Left kidney (tissue), 1 donor: ENCODE measurements at regions not wholly inside any gene's neighbourhood (a gene's known extent, or its start where the extent isn't known, plus 50 kb on each side); places are given as distances from the start of the nearest gene placed in this dataset.
A peak's percentile ranks its signal among the peaks of the same experiment; 100 is the strongest.

Experiments
- DNase-seq: peaks from one replicate; pipeline ENCODE4 v3.0.0-alpha.2; 2013

DNA sequence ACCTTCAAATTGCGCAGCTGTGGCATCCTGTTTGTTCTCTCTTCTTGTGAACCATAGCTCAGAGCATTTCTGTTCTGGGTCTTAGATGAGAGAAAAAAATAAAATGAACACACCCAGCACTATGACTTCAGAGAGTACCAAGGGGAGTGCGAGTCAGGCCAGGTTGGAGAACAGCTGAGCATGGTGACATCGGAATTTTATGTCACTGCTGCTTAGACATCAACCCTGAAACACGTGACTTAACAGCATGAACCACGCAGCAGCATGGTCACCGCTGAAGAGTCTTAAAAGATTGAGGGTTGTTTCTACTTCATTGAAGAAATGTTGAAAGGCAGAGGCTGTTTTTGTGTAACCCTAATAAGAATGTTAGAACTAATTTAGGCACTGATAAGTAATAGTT is 288.8 kb upstream of the SOX11 start:
- DNase-seq, result no peak

DNA sequence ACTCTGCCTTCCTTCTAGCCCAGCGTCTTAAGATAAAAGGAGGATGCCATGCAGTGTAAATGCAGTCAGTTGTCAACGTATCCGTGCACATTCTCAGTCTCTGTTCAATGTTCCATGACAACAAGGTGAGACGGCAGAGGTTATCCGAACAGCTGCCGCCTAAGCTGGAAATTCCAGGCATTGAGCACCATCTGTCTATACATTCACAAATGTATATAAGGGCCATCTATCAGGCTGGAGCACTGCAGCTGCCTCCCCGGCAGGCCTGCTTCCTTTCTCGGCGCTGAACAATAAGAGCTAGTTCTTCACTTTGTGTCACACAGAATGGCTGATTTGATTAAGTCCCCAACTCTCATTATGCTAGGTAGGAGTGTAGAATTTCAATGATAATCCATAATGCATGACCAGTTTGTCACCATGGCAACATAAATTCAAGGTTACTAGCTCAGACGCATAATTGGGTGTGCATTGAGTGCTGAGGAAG is 282.2 kb upstream of the SOX11 start:
- DNase-seq, result no peak

DNA sequence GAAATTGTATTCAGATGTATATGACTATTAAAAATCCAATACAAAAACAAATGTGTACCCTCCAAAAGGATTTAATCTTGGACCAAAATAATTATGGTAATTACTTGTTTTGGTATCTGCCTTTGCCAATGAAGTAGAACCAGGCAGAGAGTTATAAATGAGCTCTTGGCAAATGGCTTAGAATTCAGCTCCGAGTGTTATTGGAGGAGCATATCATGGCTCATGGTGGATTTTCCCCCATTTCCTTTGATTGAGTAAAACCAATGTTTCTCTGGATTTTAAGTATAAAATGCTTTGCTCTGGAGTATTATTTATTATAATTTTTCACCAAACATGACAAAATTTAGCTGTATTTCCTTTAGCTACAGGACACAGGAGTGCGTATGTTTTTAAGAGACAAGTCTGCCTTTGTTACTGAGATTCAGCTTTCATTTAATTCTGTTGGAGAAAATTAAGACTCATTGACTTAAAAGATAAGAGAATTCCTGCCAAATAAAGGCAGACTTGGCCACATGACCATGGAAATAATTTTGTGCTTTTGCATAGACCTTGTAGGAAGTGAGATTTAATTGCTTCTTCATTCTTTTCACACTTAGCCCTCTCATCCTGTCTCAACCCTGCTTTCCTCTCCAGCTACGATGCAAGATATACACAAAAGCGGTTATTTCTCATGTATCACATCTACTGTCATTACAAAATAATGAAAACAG is 281.0 kb upstream of the SOX11 start:
- DNase-seq, result no peak

DNA sequence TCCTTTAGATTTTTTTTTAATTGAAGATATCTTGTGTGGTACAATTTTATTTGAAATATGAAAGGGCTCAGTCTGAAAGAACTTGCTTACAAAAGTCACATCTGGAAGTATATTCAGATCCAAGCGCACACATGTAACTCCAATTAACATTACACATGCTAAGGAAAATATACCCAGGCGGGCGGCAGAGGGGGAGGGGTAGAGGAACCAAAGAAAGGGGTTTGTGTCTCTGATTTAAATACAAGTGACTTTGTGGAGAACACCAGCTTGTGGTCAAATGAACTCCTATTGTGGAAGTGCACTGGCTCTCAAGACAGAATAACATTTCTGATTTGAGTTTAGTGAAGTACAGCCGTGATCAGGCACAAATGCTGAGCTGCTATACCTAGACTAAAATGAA is 280.2 kb upstream of the SOX11 start:
- DNase-seq, result no peak

DNA sequence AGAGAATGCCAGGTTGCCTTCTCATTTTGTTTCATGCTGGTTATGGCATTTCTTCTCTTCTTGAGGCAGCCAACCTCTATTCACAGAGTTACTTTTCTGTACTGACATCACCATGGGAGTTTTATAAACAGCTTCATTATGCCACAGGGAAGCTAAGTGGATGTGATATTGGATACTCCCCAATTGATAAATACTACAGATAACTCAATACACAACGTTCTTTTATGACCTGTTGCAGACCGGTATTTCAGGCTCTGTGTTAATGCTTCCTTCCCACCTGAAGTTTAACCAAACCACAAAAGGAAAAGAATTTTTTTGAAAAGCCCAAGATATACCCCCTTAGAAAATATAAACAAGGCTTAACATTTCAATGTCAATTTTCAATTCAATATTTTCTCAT is 258.3 kb upstream of the SOX11 start:
- DNase-seq, result no peak

DNA sequence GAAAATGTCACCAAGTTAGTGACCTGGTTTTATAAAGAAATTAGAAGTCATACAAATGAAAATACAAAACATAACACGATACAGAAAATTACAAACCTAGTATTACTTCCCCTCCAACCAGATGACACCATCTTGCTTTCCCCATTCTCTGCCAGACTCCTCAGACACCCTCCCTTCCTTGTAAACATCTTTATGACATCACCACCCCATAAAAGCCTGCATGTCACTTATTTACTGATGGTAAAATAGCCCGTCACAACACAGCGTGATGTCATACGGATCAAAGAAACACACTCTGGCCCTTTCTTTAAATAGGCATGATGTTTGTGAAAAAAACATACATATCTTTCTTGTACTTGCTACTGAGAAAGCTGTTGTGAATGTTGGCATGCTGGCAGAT is 254.8 kb upstream of the SOX11 start:
- no peak for DNase-seq

DNA sequence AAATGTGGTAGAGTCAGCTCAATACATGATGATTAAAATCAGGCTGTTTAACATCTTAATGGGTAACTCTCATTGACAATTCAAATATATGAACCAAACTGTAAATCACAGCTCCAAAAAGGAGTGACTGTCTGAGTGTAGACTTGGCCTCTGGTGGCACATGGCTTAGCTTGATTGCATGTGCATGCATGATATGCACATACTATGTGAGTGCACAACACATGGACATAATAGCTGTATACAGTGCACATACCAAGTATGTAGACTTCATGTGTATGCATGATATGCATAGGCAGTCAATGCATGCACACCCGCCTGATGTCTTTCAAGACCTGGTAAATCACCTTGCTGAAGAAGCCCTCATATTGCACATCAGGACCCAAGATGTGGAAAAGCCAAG is 252.0 kb upstream of the SOX11 start:
- DNase-seq, result no peak

DNA sequence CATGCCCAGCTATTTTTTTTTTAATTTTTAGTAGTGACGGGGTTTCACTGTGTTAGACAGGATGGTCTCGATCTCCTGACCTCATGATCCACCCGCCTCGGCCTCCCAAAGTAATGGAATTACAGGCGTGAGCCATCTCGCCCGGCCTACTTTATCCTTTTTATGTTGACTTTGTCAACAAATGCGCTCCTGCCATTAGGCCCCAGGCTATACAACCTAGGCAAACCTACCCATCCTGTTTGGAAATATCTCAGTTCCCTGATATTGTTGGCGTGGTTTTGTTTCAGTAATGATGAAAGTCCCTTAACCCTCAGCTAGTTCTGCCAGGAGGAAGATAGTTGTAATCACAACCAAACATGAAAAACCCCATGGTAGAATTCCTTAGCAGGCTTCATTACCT is 249.4 kb upstream of the SOX11 start:
- DNase-seq, result no peak

DNA sequence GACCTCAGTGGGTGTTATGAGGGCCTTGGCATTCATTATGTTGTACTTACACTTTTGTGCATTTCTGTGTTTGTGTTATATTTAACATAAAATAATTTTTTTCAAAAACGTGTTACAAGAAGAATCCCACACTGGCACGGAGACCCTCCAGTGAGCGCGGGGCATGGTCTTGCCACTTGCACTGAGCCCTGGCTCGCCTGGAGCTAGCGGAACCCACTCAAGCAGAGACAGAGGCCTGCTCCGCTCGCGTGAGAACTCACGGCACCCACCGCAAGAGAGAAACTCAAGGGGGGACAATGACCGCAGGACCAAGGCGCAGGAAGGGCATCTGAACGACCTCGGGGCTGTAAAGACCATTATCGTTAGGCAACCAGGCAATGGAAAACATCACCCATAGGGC is 248.0 kb upstream of the SOX11 start:
- DNase-seq, result no peak

DNA sequence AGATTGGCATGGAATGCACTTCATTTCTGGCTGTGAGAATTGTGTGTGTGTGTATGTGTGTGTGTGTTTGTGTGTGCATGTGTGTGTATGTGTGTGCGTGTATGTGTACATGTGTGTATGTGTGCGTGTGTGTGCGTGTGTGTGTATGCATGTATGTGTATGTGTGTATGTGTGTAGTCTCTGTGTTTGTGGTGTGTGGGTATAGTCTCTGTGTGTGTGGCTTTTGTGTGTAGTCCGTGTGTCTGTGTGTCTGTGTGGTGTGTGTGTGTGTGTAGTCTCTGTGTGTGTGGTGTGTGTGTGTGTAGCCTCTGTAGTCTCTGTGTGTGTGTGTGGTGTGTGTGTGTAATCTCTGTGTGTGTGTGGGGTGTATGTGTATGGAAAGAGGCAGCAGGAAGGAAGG is 247.3 kb upstream of the SOX11 start:
- no peak for DNase-seq

DNA sequence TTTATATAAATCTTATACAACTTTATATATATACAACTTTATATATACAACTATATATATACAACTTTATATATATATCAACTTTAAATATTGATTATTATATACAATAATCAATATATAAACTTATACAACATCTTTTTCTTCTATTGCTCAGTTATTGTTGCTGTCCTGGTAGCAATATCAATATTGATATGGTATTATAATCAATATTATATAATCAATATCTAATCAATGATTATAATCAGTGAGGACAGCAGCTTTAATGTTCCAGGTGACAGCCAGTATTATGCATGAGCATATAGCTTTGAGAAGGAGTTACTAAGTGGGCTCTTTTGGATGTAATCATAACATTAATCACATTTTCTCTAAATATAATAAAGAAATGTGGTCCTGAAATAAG is 242.3 kb upstream of the SOX11 start:
- no peak for DNase-seq

DNA sequence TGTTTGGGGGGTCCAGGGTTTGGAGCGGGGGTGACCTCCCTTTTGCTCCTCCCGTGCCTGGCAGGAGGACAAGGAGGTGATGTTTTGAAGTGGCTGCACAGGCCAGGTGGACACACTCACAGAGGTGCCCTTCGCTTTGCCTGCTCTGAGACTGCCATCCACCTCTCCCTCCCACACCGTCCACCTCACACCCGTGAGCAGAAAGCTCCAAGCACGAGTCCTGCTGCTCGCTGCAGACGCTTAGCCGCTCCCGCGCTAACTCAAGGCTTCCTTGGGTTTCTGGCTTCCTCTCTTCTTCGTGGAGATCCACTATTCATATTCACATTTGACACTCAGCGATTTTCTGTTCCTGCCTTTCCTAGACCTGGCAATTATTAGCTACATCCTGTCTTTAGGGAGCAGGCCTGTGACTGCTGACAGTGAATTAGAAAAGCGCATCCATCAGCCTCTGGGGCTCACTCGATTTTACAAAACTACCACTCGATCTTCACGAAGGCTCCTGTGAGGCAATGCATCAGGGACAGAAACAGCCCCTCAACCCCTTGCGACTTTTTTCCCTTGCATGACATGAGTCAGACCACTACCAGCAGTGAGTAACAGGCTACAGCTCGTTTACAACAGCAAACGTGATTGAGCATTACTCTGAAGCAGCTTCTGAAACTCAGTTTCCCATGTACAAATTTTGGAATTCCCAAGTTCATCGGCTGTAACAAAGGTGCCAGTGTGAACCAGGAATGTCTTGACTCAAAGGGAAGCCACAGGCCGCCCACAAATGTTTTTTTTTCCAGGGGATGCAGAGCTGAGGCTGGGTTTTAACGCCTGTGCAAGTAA is 238.7 kb upstream of the SOX11 start:
- DNase-seq, result peak; percentile 21

DNA sequence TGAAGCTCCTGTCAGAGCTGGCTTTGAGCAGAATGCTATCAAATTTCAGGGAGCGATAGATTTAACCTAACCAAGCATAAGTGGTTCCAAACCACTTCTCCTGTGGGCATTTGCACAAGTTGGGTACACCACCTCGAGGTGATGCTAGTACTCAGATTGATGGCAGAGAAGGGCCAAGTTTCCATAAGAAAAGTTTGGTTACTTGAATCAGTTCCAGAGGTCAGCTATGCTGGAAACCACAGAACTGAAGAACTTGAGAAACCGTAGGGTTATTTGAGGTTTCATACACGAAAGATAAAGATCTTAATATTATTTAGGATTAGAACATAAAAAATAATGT is 238.2 kb upstream of the SOX11 start:
- peak; percentile 17 for DNase-seq

DNA sequence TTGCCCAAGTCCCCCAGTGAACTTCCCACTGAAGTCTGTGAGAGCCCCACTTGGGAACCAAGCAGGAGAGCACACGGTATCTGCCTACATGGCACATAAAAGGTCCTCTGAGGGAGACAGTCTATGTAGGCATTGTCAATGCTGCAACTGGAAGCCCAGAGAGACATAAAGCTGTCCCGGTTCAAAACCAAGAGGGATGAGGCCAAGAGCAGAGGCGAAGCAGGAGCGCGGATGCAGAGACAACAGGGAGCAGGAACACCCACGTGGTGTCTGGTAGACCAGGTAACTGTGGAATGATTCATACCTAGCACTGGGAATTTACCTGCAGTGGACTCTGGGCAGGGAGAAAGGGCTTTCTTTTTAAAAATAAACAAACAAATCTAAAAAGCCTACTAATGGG is 233.1 kb upstream of the SOX11 start:
- DNase-seq, result no peak

DNA sequence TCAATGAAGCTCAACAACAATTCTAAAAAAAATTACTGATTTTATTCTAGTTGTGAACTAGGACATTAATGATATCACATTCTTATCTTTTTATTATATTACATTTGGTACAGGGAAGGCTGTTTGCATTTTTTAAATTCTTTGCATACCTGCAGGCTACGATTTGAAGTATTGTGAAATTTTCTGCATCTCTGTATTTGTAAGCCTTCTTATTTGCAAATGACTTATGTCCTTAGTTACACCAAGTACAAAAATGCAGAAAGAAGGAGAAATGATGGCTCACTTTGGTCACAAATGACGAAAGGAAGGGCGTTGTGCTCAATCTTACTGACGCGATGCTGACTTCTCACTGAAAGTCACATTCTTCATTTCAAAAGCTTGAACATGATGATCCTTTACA is 227.5 kb upstream of the SOX11 start:
- DNase-seq, result no peak

DNA sequence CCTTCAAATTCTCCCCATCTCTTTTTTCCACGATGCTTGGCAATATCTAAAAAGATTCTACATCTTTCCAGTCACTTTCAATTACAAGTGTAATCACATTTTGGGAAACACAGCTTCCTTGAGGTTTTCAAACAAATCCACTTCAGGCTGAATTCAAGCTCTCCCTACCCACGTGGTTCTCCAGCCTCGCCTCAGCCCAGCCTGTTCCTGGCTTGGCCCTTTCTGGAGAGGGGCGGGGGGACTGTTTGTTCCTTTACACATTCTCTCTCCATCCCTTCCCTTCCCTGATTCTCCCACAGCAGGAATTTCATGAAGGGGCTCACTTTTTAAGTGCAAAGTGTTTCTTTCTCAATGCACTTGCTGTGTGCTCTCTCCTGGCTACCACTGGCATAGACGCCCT is 226.3 kb upstream of the SOX11 start:
- no peak for DNase-seq

DNA sequence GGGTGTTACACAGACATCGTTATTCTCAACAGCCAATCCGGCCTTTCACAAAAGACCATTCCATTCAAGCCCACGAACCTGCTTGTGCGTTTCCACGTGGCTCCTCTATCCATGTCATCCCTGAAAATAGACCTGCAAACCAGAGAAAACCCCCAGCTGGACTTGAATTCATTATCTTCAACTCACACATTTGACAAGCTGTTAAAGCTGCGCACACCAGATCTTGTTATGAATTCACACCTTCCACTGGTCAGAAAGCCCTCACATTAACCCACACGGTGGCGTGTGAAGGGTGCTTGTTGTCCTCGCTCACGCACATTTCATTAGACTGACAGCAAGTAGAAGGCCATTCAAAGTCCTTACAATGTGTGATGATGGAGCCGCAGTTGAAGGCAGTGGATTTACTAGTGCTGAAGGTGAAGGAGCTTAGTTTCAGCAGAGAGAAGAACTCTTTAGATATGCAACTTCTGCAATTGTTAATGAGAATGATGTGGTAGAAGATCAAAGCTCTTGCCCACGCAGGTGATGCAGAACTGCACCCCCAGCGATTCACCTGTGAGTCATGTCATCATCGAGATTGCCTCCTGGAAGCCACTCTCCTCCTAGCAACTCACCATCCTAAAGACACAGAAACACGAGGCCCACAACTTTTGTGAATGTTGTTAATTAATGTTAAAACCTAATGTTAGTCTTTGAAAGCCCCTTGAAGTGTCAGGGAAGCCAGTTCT is 224.8 kb upstream of the SOX11 start:
- DNase-seq, result no peak

DNA sequence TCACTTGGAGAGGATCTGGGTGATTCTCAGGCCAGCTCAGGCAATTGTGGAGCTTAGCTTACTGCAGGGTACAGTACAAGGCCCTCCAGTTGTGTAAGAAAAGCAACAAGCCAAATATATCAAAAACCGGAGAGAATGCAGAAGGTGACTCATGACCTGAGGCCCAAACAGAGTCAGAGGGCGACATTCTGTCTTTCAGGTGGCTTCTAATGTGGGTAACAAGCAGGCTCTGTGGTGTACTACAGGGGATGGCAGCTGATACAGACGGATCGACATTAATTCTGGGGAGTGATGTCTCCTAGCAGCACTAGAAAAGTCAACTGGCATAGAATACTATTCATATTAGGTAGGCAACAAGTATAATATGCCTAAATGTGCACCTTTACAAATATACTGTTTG is 219.5 kb upstream of the SOX11 start:
- no peak for DNase-seq

DNA sequence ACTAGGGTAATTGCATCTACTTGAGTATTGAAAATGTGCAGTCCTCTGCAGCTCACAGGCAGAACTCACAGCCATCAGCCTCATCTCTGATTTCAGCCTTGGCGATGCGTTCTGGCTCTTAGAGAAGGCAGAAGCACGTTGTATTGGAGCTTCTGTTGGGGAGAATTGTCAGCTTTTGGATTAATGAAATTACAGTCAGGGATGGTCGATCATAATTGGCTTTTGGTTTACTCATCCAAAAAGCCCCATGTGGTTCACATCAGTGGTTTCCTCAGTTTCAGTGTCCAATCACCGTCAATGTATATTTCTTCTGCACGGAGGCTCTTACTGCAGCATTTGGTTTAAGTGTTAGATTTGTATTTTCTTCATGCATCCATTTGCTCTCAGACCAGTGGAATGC is 218.5 kb upstream of the SOX11 start:
- no peak for DNase-seq

DNA sequence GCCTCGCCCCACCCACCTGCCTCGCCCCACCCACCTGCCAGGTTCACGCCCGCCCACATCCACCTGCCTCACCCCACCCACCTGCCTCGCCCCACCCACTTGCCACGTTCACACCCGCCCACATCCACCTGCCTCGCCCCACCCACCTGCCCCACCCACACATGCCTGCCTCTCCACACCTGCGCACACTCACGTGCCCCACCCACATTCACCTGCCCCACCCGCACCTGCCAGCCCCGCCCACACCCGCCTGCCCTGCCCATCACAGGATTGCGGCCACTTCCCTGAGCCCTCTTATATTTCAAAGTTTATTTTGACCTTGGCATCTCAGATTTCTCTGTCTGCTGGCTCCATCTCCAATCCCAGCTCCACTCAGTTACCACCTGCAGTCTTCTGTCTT is 217.5 kb upstream of the SOX11 start:
- DNase-seq, result peak; percentile 11

DNA sequence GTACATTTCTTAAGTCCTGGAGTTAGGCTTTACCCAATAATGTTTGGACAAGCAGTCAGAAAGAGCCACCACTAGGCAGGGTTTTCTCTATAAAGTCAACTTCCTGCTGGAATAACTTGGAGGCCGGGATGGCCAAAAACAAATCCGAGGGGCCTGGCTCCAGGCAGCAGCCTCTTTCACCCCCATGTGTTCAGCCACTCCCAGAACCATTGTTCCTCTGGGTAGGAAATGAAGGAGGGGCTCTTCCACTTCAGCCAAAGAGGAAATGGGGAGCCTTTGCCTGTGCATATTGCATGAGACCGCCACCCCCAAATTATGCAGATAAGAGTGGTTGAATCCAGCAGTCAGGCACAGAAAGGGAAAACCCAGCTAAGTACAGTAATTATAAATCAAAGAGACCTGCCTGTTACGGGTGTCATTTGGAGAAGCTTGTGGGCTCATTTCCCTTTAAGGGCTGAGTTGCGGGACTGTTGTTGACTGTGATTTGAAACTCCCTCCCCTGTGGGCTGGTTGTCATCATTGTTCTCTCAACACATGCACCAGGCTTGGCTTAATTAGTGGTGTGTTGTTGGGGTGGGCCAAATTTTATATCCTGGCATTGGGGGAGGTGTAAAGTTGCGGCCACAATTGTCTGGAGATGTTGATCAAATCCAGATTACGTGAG is 212.8 kb upstream of the SOX11 start:
- DNase-seq, result peak; percentile 14

DNA sequence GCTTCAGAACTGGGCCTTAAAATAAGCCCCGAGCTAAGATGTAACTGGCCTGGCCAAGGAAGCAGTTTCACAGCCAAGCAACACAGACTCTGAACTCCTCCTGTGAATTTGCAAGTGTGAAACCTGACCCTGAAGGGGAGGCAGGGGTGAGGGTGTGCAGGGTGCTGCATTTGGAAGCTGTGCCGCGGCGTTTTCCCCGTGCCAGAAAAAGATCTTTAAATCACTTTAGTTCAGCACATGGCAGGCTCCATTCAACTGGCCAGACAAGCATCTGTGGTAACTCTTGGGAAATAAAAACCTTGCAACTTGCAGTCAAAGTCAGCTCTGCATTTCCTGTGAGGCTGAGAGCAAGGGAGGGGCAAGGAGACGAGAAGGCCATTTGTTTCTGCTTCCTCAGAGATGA is 209.3 kb upstream of the SOX11 start:
- peak; percentile 71 for DNase-seq

DNA sequence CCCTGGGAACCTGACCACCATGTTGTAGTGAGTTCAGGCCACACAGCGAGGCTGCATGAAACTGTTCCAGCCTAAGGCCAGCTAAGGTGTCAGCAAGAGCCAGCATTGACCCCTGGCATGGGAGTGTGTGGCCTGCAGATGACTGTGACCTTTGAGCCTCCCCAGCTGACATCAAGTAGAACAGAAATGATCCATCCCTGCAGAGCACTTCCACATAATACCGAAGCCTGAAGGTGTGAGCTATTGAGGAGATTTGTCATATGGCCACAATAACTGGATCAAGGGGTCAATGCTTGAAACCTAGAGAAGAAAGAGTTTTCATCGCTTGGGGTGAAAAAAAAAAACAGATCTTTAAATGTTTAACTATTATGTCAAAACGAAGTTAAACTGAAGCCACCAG is 207.3 kb upstream of the SOX11 start:
- DNase-seq, result no peak
